ENCODE measurements at regions not wholly inside any gene's neighbourhood (a gene's known extent, or its start where the extent isn't known, plus 50 kb on each side); places are given as distances from the start of the nearest gene placed in this dataset.

- no TSS peak for BruUV-seq (replicated peaks)
- TF ChIP-seq, protein P1, sequence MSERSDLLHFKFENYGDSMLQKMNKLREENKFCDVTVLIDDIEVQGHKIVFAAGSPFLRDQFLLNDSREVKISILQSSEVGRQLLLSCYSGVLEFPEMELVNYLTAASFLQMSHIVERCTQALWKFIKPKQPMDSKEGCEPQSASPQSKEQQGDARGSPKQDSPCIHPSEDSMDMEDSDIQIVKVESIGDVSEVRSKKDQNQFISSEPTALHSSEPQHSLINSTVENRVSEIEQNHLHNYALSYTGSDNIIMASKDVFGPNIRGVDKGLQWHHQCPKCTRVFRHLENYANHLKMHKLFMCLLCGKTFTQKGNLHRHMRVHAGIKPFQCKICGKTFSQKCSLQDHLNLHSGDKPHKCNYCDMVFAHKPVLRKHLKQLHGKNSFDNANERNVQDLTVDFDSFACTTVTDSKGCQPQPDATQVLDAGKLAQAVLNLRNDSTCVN (CRISPR knock-in tag; IDR thresholded peaks at IDR 0.05): no peak
- no peak for TF ChIP-seq HDGF (IDR thresholded peaks at IDR 0.05)
- no peak for TF ChIP-seq GATAD2B (IDR thresholded peaks at IDR 0.05; ENCODE audit: borderline replicate concordance)
- no peak for TF ChIP-seq ZKSCAN3 (CRISPR knock-in tag; IDR thresholded peaks at IDR 0.05)
- no peak for TF ChIP-seq NFE2L1 (tag; IDR thresholded peaks at IDR 0.05; ENCODE audit: borderline replicate concordance, low read depth)
- TF ChIP-seq ZNF717 (CRISPR knock-in tag; IDR thresholded peaks at IDR 0.05): no peak
- TF ChIP-seq, protein P2, sequence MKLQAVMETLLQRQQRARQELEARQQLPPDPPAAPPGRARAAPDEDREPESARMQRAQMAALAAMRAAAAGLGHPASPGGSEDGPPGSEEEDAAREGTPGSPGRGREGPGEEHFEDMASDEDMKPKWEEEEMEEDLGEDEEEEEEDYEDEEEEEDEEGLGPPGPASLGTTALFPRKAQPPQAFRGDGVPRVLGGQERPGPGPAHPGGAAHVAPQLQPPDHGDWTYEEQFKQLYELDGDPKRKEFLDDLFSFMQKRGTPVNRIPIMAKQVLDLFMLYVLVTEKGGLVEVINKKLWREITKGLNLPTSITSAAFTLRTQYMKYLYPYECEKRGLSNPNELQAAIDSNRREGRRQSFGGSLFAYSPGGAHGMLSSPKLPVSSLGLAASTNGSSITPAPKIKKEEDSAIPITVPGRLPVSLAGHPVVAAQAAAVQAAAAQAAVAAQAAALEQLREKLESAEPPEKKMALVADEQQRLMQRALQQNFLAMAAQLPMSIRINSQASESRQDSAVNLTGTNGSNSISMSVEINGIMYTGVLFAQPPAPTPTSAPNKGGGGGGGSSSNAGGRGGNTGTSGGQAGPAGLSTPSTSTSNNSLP (IDR thresholded peaks at IDR 0.05; ENCODE audit: borderline replicate concordance, low read depth, low read length): no peak
- TF ChIP-seq ZEB2 (IDR thresholded peaks at IDR 0.05): no peak
- no peak for TF ChIP-seq ZNF354B (CRISPR knock-in tag; IDR thresholded peaks at IDR 0.05)
- TF ChIP-seq MEF2D (tag; conservative IDR thresholded peaks at IDR 0.05; ENCODE audit: low read depth): no peak
- TF ChIP-seq PHTF2 (CRISPR knock-in tag; IDR thresholded peaks at IDR 0.05): no peak
- no peak for TF ChIP-seq ZBTB5 (IDR thresholded peaks at IDR 0.05)
- TF ChIP-seq MTA2 (IDR thresholded peaks at IDR 0.05; ENCODE audit: low read depth): no peak
- TF ChIP-seq ZNF408 (CRISPR knock-in tag; IDR thresholded peaks at IDR 0.05; ENCODE audit: low read depth): no peak
- no peak for TF ChIP-seq ETV5 (CRISPR knock-in tag; IDR thresholded peaks at IDR 0.05; ENCODE audit: low read depth)
- TF ChIP-seq PML (IDR thresholded peaks at IDR 0.05; ENCODE audit: low read length): no peak
- CTCF ChIA-PET (ENCODE audit: low intra/inter-chr PET ratio): no interaction called here
- Histone ChIP-seq H3K27me3 (ENCODE audit: control insufficient read depth in 2 of 2, insufficient read depth in 2 of 2, low read length in 2 of 2) (no peaks in the 10 kb centered on the region), H3K4me1 (replicated peaks in 1 of 2; ENCODE audit: control insufficient read depth in 2 of 2, insufficient read depth in 2 of 2, low read length in 2 of 2) (no peaks in the 10 kb centered on the region), H3K9ac (ENCODE audit: insufficient read depth in 1 of 2, low read depth in 2 of 2, low read length in 2 of 2) (no peak overlapping the region), H3K9me3 (replicated peaks; ENCODE audit: control insufficient read depth, insufficient read depth, low read depth, low read length) (no peaks in the 10 kb centered on the region), H3K27ac (ENCODE audit: extremely low read depth, low read depth, low read length) (no peak overlapping the region), H4K20me1 (replicated peaks; ENCODE audit: control insufficient read depth, insufficient read depth, low read length) (no peaks in the 10 kb centered on the region), H3K79me2 (ENCODE audit: control insufficient read depth, insufficient read depth, low read length) (no peaks in the 10 kb centered on the region), H2AFZ (ENCODE audit: low read depth, low read length) (no peak overlapping the region), H3K4me3 (no peak overlapping the region), H3K9me1 (ENCODE audit: control insufficient read depth, insufficient read depth, low read length) (no peaks in the 10 kb centered on the region), H3K36me3 (ENCODE audit: control insufficient read depth, insufficient read depth, low read length) (no peaks in the 10 kb centered on the region), H3K4me2 (ENCODE audit: insufficient read depth, low read length) (no peak overlapping the region)
- DNase-seq (ENCODE audit: extremely low read depth in 1 of 4, low spot score in 3 of 4) (no peak), FAIRE-seq (no peak), ATAC-seq (no peak)
- 0% methylated on average over 6 of the region's 6 CpGs for WGBS (ENCODE audit: insufficient coverage, low coverage, missing lambda C conversion rate)
- intact Hi-C loops (cut with micrococcal nuclease) (no loop called here), in situ Hi-C loops (cut with MboI) (no loop called here)
- POLR2A ChIA-PET: no interaction called here
Observed at GRCh38 chr6:163996491-163996890, 582.0 kb downstream of the QKI start.

All from K562 (cell line).